ENCODE measurements at regions not wholly inside any gene's neighbourhood (a gene's known extent, or its start where the extent isn't known, plus 50 kb on each side); places are given as distances from the start of the nearest gene placed in this dataset.
"Not testable (repeated sequence)": the region's sequence is repeated elsewhere in the genome, so short reads cannot be mapped to it uniquely, and the experiment has no call there.

GRCh38 chr2:183459466-183459865 is 335.2 kb downstream of the NUP35 start:
- DNase-seq (ENCODE audit: low spot score), result no peak

DNA sequence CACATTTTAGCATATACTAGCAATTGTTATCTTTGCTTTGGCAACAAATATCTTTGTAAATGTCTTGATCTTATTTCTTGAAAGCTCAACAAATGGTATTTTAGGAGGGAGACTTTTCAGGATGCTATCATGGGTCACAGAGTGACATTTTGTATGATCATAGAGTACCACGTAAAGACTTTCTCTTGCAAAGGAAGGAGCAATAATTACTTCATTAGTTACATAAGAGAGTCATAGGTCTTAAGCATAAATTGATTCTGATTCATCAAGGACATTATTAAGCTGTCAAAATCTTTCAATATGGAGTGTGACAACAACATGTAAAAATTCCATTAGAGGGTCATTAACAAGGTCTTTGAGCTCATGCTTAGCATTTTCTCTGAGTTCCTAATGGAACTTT is 339.6 kb downstream of the NUP35 start:
- no peak for DNase-seq (ENCODE audit: low spot score)

DNA sequence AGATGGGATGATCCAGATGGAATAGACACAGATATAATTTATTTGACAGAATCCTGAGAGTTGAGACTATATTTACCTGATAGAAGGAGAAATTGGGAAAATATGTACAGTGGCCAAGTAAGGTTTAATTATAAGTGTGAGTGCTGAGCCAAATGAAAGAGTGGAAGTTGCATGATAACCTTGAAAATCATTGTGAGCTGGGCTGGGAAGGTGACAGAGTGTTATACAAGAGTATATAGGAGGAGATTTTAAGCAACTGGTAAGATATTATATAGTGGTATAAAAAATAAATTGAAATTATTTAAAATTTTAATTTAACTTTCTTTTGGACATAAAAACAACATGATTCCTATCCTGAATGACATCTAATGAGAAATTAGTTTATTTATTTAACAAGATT is 340.8 kb downstream of the NUP35 start:
- no peak for DNase-seq (ENCODE audit: low spot score)

- DNase-seq (ENCODE audit: low spot score), result no peak
Observed at GRCh38 chr2:183474912-183475695, 350.9 kb downstream of the NUP35 start.

GRCh38 chr2:183476490-183476889 is 352.2 kb downstream of the NUP35 start:
- DNase-seq (ENCODE audit: low spot score), result no peak

- no peak for DNase-seq (ENCODE audit: low spot score)
Observed at GRCh38 chr2:183477296-183477695, 353.1 kb downstream of the NUP35 start.

GRCh38 chr2:183478941-183479595 is 354.8 kb downstream of the NUP35 start:
- DNase-seq (ENCODE audit: low spot score), result not testable (repeated sequence)

DNA sequence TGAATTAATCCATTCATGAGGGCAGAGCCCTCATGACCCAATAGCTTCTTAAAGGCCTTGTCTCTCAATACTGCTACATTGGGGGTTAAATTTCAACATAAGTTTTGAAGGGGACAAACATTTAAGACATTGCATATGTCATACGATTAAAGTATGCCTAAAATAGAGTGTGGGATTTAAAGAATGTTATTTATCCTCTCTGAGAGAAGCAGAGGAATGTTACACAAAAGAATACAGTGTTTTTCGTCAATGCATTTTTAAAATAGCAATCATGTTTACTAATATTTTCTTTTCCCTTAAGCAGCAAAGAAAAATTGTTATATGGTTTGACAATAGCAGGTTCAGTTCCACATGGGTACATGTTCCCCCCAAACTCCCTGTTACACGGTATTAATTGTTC is 363.1 kb downstream of the NUP35 start:
- no peak for DNase-seq (ENCODE audit: low spot score)

- no peak for DNase-seq (ENCODE audit: low spot score)
Observed at GRCh38 chr2:183488421-183488820, 364.2 kb downstream of the NUP35 start.

DNA sequence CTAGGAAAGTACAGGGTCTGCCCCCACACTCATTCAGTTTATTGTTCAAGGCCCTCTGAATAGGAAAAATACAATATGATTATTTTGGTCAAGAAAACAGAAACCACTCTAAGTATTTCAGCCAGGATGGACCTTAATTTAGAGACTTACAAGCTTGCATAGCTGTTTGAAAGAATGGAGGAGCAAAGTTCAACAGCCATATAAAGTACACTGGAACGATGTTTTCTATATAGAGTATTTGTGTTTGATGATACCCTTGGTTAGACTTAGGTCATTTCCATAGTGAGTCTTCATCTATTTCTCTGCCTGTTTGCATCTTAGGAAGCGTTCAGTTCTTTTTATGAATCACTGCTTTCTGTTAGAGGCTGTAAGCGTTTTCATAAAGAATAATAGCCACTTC is 366.2 kb downstream of the NUP35 start:
- no peak for DNase-seq (ENCODE audit: low spot score)

GRCh38 chr2:183490914-183491313 is 366.7 kb downstream of the NUP35 start:
- no peak for DNase-seq (ENCODE audit: low spot score)

DNA sequence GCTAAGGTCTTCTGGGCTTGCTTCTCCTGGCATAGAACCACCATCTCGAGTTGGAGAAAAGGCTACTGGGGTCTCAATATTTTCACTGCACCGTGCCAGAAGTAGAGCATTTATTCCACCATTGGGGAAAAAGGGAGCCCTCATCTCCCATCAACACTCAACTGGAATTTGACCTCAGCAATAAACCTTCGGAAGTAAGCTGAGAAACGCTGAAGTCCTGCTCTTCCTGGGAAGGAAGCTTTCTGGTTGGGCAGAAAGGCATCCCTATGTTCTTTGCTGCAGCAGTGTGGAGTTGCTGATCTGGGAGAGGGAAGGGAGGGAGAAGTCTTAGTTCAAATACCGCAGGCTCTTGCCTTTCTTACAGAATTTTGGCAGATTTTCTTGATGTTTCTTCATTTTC is 368.8 kb downstream of the NUP35 start:
- DNase-seq (ENCODE audit: low spot score), result no peak

- no peak for DNase-seq (ENCODE audit: low spot score)
Observed at GRCh38 chr2:183495079-183495478, 370.8 kb downstream of the NUP35 start.

DNA sequence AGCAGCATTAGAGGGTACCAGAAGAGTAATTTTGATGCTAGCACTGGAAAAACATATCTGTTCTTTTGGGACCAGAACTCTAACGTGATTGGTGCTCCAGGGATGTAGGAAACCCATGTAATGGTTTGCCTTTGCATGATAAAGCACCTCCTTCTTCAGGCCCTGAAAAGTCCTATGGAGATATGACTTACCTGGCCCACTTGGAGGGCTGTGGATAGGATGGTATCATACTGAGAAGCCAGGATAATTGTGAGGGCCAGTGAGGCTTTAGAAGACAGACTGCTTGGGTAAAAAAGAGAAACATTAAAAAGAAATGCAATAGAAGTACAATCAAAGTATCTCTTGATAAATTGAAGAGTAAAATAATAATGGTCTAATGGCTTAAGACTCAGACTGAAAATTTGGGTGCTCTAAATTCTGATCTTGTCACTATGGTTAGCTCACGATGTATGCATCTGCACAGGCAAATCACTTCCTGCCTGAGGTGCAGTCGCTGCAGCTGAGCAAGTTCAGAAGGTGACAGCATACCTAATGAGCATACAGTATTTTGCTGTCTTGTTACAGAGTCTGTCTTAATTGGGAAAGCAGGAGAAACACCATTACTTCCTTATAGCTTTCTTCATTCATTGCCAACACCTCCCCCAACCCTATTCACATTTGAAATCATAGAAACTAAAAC is 371.5 kb downstream of the NUP35 start:
- DNase-seq (ENCODE audit: low spot score), result no peak

GRCh38 chr2:183497861-183498260 is 373.6 kb downstream of the NUP35 start:
- DNase-seq (ENCODE audit: low spot score), result no peak

DNA sequence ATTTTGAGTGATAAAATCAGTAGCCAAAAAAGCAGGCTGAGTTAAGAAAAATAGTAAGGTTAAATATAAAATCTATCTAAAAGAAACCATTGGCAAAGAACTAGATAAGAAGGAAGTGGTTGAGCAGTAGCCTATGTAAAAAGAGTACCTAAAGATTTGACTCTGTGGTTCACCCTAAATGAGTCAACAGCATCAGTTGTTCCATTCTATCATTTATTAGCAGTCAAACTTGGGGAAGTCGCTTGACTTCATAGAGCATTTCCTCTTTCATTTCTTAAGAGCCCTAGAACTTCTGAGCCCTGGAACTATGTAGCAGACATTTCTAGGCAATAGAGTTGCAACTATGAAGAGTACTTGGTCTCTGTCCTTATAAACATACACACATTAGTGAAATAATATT is 381.7 kb downstream of the NUP35 start:
- DNase-seq (ENCODE audit: low spot score), result no peak

DNA sequence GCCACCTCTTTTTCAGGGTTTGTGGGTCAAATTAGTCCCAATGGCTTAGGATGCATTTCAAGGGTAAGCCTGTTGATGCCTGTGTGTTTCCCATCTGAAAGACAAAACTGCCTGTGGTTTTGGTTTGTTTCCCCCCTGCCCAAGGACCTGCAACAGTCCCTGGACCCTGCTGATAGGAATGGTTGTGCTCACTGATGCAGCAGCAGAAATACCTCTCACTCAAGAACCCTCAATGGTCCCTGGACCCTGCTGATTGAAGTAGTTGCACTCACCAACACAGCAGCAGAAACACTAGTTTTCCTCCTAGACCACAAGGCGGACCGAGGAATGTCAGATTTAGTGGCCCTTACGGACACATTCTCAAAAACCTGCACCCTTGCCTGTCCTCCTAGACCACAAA is 386.9 kb downstream of the NUP35 start:
- no peak for DNase-seq (ENCODE audit: low spot score)

GRCh38 chr2:183519371-183520056 is 395.3 kb downstream of the NUP35 start:
- no peak for DNase-seq (ENCODE audit: low spot score)

GRCh38 chr2:183521911-183522310 is 397.7 kb downstream of the NUP35 start:
- DNase-seq (ENCODE audit: low spot score), result no peak

- no peak for DNase-seq (ENCODE audit: low spot score)
Observed at GRCh38 chr2:183522489-183523266, 398.4 kb downstream of the NUP35 start.

GRCh38 chr2:183530333-183530901 is 406.2 kb downstream of the NUP35 start:
- DNase-seq (ENCODE audit: low spot score), result no peak

Data from SW480 (cell line).